ENCODE measurements at regions not wholly inside any gene's neighbourhood (a gene's known extent, or its start where the extent isn't known, plus 50 kb on each side); places are given as distances from the start of the nearest gene placed in this dataset.

- no peak for TF ChIP-seq CTCF (IDR thresholded peaks at IDR 0.05; ENCODE audit: low read length)
- no peak for TF ChIP-seq EZH2 (IDR thresholded peaks at IDR 0.05; ENCODE audit: borderline replicate concordance, low read length)
Observed at GRCh38 chr11:80849253-80849652, 1408.4 kb upstream of the TENM4 start.

Measured in OCI-LY1 (cell line).